Osteocyte (in vitro differentiated cells): ENCODE measurements at regions not wholly inside any gene's neighbourhood (a gene's known extent, or its start where the extent isn't known, plus 50 kb on each side); places are given as distances from the start of the nearest gene placed in this dataset.
"Not testable (repeated sequence)": the region's sequence is repeated elsewhere in the genome, so short reads cannot be mapped to it uniquely, and the experiment has no call there.

Experiments
- DNase-seq: peaks from one replicate; pipeline ENCODE4 v3.0.0; 2021; ENCODE audit warnings: mixed read lengths; ENCODE audit not compliant: unreplicated experiment; ENCODE audit errors: extremely low spot score
- H3K27ac Mint-ChIP-seq: one replicate; pipeline ENCODE4 v1.8.0; 2021; ENCODE audit warnings: mild to moderate bottlenecking, mixed read lengths; ENCODE audit not compliant: unreplicated experiment
- H3K27me3 Mint-ChIP-seq: one replicate; pipeline ENCODE4 v1.8.0; 2021; ENCODE audit warnings: mixed read lengths; ENCODE audit not compliant: unreplicated experiment
- H3K36me3 Mint-ChIP-seq: one replicate; pipeline ENCODE4 v1.8.0; 2021; ENCODE audit warnings: mixed read lengths; ENCODE audit not compliant: unreplicated experiment
- H3K4me1 Mint-ChIP-seq: one replicate; pipeline ENCODE4 v1.8.0; 2021; ENCODE audit warnings: mixed read lengths; ENCODE audit not compliant: unreplicated experiment
- H3K4me3 Mint-ChIP-seq: one replicate; pipeline ENCODE4 v1.8.0; 2021; ENCODE audit warnings: mild to moderate bottlenecking, moderate library complexity, mixed read lengths; ENCODE audit not compliant: unreplicated experiment
- H3K9me3 Mint-ChIP-seq: one replicate; pipeline ENCODE4 v1.8.0; 2021; ENCODE audit warnings: mixed read lengths; ENCODE audit not compliant: unreplicated experiment
- TF ChIP-seq, protein P1 (sequence below): fragments of 200-600 bp; sonication (generic); IDR thresholded peaks from 2 replicates; pipeline ENCODE4 v1.5.0; 2021; ENCODE audit warnings: antibody characterized with exemption, mild to moderate bottlenecking, moderate library complexity

DNA sequence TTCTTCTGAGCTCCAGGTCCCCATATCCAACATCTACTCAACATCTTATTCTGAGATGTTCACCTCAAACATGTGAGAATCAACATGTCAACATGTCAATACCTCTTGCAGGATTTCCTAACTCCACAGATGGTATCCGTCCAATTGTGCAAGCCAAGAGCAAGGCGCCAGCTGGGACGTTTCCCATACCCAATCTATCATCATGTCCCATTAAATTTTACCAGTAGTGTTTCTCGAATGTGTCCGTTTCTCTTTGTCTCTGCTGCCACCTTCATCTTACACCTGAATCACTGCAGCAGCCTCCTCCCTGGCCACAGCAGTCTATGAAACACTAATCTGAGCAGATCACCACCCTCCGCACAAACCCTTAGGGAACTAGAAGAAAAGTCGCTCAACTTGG lies 78.0 kb upstream of the RPS6KA2 start:
- DNase-seq = no peak
- Mint-ChIP-seq H3K36me3 (no peaks in the 10 kb centered on the region), H3K27me3 (peaks cover 26% of the 10 kb centered on the region), H3K27ac (no peak overlapping the region), H3K4me3 (no peak overlapping the region), H3K9me3 (no peaks in the 10 kb centered on the region), H3K4me1 (no peaks in the 10 kb centered on the region)
- TF ChIP-seq, protein P1, sequence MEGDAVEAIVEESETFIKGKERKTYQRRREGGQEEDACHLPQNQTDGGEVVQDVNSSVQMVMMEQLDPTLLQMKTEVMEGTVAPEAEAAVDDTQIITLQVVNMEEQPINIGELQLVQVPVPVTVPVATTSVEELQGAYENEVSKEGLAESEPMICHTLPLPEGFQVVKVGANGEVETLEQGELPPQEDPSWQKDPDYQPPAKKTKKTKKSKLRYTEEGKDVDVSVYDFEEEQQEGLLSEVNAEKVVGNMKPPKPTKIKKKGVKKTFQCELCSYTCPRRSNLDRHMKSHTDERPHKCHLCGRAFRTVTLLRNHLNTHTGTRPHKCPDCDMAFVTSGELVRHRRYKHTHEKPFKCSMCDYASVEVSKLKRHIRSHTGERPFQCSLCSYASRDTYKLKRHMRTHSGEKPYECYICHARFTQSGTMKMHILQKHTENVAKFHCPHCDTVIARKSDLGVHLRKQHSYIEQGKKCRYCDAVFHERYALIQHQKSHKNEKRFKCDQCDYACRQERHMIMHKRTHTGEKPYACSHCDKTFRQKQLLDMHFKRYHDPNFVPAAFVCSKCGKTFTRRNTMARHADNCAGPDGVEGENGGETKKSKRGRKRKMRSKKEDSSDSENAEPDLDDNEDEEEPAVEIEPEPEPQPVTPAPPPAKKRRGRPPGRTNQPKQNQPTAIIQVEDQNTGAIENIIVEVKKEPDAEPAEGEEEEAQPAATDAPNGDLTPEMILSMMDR = no peak

DNA sequence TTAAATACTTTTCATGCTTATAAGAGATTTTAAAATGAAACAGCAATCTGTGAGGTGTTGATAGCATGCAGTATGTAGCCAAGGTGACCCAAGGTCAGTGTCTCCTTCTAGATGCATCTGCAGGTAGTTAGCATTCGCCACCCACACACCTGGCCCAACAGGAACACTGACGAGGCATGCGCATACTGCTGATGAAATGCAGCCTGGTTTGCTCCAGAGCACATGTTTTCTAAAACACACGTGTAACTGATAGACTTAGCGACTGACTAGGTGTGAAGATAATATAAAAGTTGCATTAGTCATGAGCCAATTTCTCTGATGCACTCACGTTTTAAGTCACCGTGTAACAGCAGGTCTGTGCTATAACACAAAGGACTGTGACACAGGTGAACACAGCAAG lies 77.1 kb upstream of the RPS6KA2 start:
- TF ChIP-seq, protein P1 = no peak
- Mint-ChIP-seq H3K36me3 (no peaks in the 10 kb centered on the region), H3K27me3 (peaks cover 27% of the 10 kb centered on the region), H3K4me1 (no peaks in the 10 kb centered on the region), H3K4me3 (no peak overlapping the region), H3K9me3 (no peaks in the 10 kb centered on the region), H3K27ac (no peak overlapping the region)
- DNase-seq = no peak

DNA sequence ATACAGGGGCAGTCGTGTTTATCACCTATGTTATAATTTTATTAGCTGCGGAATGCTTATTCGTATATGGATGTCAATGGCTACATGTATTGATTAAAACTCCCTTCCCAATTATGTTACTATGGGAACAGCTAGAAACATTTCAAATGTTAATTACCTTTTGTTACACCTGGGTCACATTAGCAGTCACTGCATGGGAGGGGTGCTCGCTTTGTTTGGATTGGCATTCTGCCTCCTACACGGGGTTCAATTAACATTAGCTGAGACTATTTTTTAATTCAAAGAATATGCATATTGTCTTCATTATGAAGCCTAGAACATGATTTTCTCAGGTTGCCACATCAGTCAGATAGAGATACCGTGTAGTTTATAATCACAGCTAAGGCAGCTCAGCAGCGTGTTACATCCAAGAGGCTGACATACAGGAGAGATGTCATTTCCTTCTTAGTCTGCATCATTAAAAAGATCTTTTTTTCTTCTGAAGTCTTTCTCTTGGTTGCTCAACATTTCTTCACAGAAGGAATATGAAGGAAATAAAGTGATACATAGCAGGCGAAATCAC lies 76.2 kb upstream of the RPS6KA2 start:
- Mint-ChIP-seq H3K4me3 (no peak overlapping the region), H3K36me3 (no peaks in the 10 kb centered on the region), H3K27ac (no peak overlapping the region), H3K27me3 (peaks cover 27% of the 10 kb centered on the region), H3K9me3 (no peaks in the 10 kb centered on the region), H3K4me1 (no peaks in the 10 kb centered on the region)
- DNase-seq = no peak
- TF ChIP-seq, protein P1 = no peak

DNA sequence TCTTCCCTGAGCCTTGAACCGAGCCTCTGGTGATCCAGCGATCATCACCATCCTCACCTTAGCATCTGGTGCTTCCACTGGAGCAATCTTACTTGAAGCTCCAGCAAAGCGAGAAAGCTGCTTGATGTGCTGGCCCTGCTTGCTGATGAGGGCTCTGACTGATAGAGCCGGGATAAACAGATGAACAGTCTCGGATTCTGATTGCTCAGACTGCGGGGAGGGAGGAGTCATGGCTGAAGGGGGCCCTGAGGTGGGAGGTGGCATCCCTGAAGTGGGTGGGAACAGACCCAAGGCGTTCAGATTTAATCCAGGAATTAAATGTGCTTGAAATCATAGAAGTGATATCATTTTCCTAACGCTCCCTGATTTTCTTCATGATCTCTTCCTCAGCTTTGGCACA lies 74.4 kb upstream of the RPS6KA2 start:
- DNase-seq, H3K4me3 Mint-ChIP-seq, H3K36me3 Mint-ChIP-seq, H3K4me1 Mint-ChIP-seq, H3K27ac Mint-ChIP-seq, H3K9me3 Mint-ChIP-seq: not testable (repeated sequence)
- peaks cover 27% of the 10 kb centered on the region for H3K27me3 Mint-ChIP-seq

DNA sequence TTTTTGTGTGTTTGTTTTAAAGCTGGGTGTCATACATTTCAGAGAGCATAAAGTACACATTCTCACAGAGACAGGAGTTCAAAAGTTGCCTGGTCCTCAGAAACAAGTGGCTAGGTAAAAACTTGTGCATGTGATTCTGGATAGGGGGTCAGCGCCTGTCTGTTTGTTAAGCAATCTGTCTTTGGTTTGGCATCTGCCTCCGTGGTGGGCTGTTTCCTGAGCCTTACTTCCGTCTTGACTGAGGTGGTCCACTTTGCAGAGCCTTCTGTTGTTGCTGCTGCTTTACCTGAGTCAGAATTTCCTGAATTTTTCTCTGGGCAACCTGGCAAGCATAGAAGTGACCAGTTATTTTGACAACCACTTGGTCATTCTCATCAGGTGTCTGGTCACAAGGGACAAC lies 73.8 kb upstream of the RPS6KA2 start:
- not testable (repeated sequence) for H3K4me1 Mint-ChIP-seq, H3K4me3 Mint-ChIP-seq, H3K9me3 Mint-ChIP-seq, DNase-seq, H3K36me3 Mint-ChIP-seq, H3K27ac Mint-ChIP-seq
- peaks cover 27% of the 10 kb centered on the region for H3K27me3 Mint-ChIP-seq

DNA sequence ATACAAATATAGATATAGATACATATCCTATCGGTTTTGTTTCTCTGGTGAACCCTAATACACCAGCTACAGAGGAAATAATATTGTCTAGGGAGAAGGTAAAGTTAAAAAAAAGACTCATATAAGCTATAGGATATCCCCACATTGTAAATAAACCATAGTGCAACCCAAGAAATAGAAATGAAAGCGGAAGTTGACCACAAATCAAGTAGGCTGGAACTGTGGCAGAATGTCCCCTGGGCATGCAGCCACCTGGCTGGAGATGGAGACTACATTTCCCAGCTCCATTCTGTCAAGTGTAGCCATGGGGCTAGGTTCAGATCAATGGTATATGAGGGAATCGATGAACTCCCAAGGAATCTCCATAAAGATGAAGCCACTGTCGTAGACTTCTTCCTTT lies 70.1 kb upstream of the RPS6KA2 start:
- TF ChIP-seq, protein P1 = no peak
- Mint-ChIP-seq H3K27me3 (peaks cover 14% of the 10 kb centered on the region), H3K4me1 (no peaks in the 10 kb centered on the region), H3K4me3 (no peak overlapping the region), H3K9me3 (no peaks in the 10 kb centered on the region), H3K27ac (no peak overlapping the region), H3K36me3 (no peaks in the 10 kb centered on the region)
- DNase-seq = no peak
